ENCODE measurements at regions not wholly inside any gene's neighbourhood (a gene's known extent, or its start where the extent isn't known, plus 50 kb on each side); places are given as distances from the start of the nearest gene placed in this dataset.

- TF ChIP-seq RNF2 (IDR thresholded peaks at IDR 0.05) (no peak), ARID2 (IDR thresholded peaks at IDR 0.05) (no peak), RAD21 (CRISPR knock-in tag; conservative IDR thresholded peaks at IDR 0.05 in 1 of 2, IDR thresholded peaks at IDR 0.05 in 1 of 2) (no peak), IRF1 (CRISPR knock-in tag; IDR thresholded peaks at IDR 0.05; ENCODE audit: borderline replicate concordance) (no peak), FOXM1 (IDR thresholded peaks at IDR 0.05; ENCODE audit: low read depth) (no peak), FOXM1 (CRISPR knock-in tag; IDR thresholded peaks at IDR 0.05; ENCODE audit: low read depth) (no peak), MEF2A (IDR thresholded peaks at IDR 0.05; ENCODE audit: control insufficient read depth, low read depth, low read length) (no peak), HDAC2 (IDR thresholded peaks at IDR 0.05) (no peak)
- TF ChIP-seq, protein P1, sequence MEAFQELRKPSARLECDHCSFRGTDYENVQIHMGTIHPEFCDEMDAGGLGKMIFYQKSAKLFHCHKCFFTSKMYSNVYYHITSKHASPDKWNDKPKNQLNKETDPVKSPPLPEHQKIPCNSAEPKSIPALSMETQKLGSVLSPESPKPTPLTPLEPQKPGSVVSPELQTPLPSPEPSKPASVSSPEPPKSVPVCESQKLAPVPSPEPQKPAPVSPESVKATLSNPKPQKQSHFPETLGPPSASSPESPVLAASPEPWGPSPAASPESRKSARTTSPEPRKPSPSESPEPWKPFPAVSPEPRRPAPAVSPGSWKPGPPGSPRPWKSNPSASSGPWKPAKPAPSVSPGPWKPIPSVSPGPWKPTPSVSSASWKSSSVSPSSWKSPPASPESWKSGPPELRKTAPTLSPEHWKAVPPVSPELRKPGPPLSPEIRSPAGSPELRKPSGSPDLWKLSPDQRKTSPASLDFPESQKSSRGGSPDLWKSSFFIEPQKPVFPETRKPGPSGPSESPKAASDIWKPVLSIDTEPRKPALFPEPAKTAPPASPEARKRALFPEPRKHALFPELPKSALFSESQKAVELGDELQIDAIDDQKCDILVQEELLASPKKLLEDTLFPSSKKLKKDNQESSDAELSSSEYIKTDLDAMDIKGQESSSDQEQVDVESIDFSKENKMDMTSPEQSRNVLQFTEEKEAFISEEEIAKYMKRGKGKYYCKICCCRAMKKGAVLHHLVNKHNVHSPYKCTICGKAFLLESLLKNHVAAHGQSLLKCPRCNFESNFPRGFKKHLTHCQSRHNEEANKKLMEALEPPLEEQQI (IDR thresholded peaks at IDR 0.05): no peak
Observed at GRCh38 chr5:87787625-87788256, 375.0 kb upstream of the CCNH start.

Data from K562 (cell line).